ENCODE measurements at regions not wholly inside any gene's neighbourhood (a gene's known extent, or its start where the extent isn't known, plus 50 kb on each side); places are given as distances from the start of the nearest gene placed in this dataset.
"Not testable (repeated sequence)": the region's sequence is repeated elsewhere in the genome, so short reads cannot be mapped to it uniquely, and the experiment has no call there.

- DNase-seq: no peak
These were observed 1313.6 kb downstream of the TBC1D22A start for GRCh38 chr22:48076008-48076407.

GRCh38 chr22:48075604-48076003, 1313.2 kb downstream of the TBC1D22A start:
- no peak for DNase-seq

GRCh38 chr22:48072777-48073176, 1310.3 kb downstream of the TBC1D22A start:
- DNase-seq: no peak

GRCh38 chr22:48071828-48072227, 1309.4 kb downstream of the TBC1D22A start:
- no peak for DNase-seq

GRCh38 chr22:48071305-48071704, 1308.9 kb downstream of the TBC1D22A start:
- DNase-seq: no peak

- no peak for DNase-seq
These were observed 1308.3 kb downstream of the TBC1D22A start for GRCh38 chr22:48070760-48071159.

- no peak for DNase-seq
These were observed 1307.6 kb downstream of the TBC1D22A start for GRCh38 chr22:48070083-48070482.

GRCh38 chr22:48069256-48069655, 1306.8 kb downstream of the TBC1D22A start:
- DNase-seq: no peak

- no peak for DNase-seq
These were observed 1306.0 kb downstream of the TBC1D22A start for GRCh38 chr22:48068323-48068885.

- DNase-seq: no peak
These were observed 1303.4 kb downstream of the TBC1D22A start for GRCh38 chr22:48065892-48066291.

- no peak for DNase-seq
These were observed 1299.3 kb downstream of the TBC1D22A start for GRCh38 chr22:48061726-48062125.

GRCh38 chr22:48060266-48060665, 1297.8 kb downstream of the TBC1D22A start:
- DNase-seq: no peak

GRCh38 chr22:48059521-48059920, 1297.1 kb downstream of the TBC1D22A start:
- DNase-seq: not testable (repeated sequence)

- DNase-seq: no peak
These were observed 1294.8 kb downstream of the TBC1D22A start for GRCh38 chr22:48057116-48057835.

- no peak for DNase-seq
These were observed 1293.4 kb downstream of the TBC1D22A start for GRCh38 chr22:48055827-48056226.

- no peak for DNase-seq
These were observed 1292.7 kb downstream of the TBC1D22A start for GRCh38 chr22:48055185-48055584.

- no peak for DNase-seq
These were observed 1292.1 kb downstream of the TBC1D22A start for GRCh38 chr22:48054596-48054995.

- DNase-seq: no peak
These were observed 1291.5 kb downstream of the TBC1D22A start for GRCh38 chr22:48053973-48054372.

- no peak for DNase-seq
These were observed 1291.0 kb downstream of the TBC1D22A start for GRCh38 chr22:48053486-48053885.

- DNase-seq: no peak
These were observed 1290.1 kb downstream of the TBC1D22A start for GRCh38 chr22:48052621-48052890.

- DNase-seq: no peak
These were observed 1289.6 kb downstream of the TBC1D22A start for GRCh38 chr22:48051796-48052620.

GRCh38 chr22:48050836-48051235, 1288.4 kb downstream of the TBC1D22A start:
- no peak for DNase-seq

- DNase-seq: no peak
These were observed 1286.7 kb downstream of the TBC1D22A start for GRCh38 chr22:48049116-48049515.
